SK-N-SH (cell line): ENCODE measurements at regions not wholly inside any gene's neighbourhood (a gene's known extent, or its start where the extent isn't known, plus 50 kb on each side); places are given as distances from the start of the nearest gene placed in this dataset.

Experiments
- FOSL2 ChIP-seq: IDR thresholded peaks from 2 replicates; pipeline ENCODE4 v1.4.0; 2012; ENCODE audit warnings: low read depth, mild to moderate bottlenecking, moderate library complexity, borderline replicate concordance
- PBX3 ChIP-seq: IDR thresholded peaks from 2 replicates; pipeline ENCODE4; 2012
- POLR2AphosphoS5 ChIP-seq: IDR thresholded peaks from 2 replicates; pipeline ENCODE4 v1.6.1; 2012; ENCODE audit warnings: low read depth, low read length
- RCOR1 ChIP-seq: fragments of 150-350 bp; IDR thresholded peaks from 2 replicates; pipeline ENCODE4 v1.6.1; 2017; ENCODE audit warnings: antibody characterized with exemption, low read length
- SIN3A ChIP-seq: IDR thresholded peaks from 2 replicates; pipeline ENCODE4 v1.6.1; 2012; ENCODE audit warnings: low read depth, mild to moderate bottlenecking, low read length, moderate library complexity, borderline replicate concordance
- TEAD4 ChIP-seq: IDR thresholded peaks from 2 replicates; pipeline ENCODE4 v1.4.0; 2012; ENCODE audit warnings: mild to moderate bottlenecking, borderline replicate concordance; ENCODE audit not compliant: insufficient read depth
- YY1 ChIP-seq: IDR thresholded peaks from 2 replicates; pipeline ENCODE4 v1.4.0; 2012; ENCODE audit warnings: low read depth, mild to moderate bottlenecking
- TF ChIP-seq, protein P1 (sequence below): fragments of 200-600 bp; sonication (generic); IDR thresholded peaks from 2 replicates; pipeline ENCODE4 v1.6.1; 2017; ENCODE audit warnings: antibody characterized with exemption, mild to moderate bottlenecking, moderate library complexity

- TF ChIP-seq YY1 (no peak), TEAD4 (no peak), FOSL2 (no peak), POLR2AphosphoS5 (no peak), PBX3 (no peak), SIN3A (no peak), RCOR1 (no peak)
- TF ChIP-seq, protein P1, sequence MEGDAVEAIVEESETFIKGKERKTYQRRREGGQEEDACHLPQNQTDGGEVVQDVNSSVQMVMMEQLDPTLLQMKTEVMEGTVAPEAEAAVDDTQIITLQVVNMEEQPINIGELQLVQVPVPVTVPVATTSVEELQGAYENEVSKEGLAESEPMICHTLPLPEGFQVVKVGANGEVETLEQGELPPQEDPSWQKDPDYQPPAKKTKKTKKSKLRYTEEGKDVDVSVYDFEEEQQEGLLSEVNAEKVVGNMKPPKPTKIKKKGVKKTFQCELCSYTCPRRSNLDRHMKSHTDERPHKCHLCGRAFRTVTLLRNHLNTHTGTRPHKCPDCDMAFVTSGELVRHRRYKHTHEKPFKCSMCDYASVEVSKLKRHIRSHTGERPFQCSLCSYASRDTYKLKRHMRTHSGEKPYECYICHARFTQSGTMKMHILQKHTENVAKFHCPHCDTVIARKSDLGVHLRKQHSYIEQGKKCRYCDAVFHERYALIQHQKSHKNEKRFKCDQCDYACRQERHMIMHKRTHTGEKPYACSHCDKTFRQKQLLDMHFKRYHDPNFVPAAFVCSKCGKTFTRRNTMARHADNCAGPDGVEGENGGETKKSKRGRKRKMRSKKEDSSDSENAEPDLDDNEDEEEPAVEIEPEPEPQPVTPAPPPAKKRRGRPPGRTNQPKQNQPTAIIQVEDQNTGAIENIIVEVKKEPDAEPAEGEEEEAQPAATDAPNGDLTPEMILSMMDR: no peak
Observed at GRCh38 chr3:95456835-95457234, 1357.6 kb upstream of the EPHA6 start.
